NOMO-1 treated with dmso at 0.1 percent for 144 hours (cell line): ENCODE measurements at regions not wholly inside any gene's neighbourhood (a gene's known extent, or its start where the extent isn't known, plus 50 kb on each side); places are given as distances from the start of the nearest gene placed in this dataset.

Source experiments
- DNase-seq: peaks from one replicate; lab custom pipeline; 2025; ENCODE audit not compliant: unreplicated experiment; lab: John Stamatoyannopoulos, UW

DNA sequence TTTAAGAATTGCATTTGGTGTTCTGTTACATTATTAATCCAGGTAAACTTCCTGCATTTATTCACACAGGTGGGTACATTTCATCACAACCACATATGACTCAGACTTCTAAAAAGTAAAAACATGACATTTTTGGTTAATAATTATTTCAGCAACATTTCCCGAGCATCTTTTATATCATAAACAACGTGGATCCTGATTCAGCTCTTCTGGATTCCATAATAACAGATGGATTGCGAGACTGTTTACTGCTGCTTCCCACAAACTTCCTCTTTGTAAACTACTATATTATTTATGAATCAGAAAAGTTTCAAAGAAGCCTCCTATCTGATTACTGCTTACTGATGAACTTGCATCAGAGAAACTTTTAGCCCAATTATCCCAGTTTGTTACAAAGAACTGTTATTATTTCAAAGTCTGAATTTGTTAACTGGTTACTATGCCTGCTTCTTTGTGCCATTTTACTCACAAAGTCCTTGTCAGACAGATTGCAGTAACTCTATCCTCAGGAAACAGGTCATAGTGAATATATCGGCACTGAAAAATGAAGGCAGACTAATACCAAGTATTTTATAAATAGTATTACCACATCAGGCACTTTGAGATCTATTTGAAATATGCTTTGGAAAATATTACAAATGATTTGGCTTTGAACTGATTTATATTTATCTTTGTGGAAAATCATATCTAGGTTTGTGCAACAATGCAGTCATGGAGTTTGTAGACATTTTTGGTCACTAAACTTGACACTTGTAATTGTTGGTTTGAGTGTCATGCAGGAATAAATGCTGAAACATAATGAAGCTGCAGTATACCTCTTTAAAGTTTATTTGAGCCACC is 511.6 kb downstream of the PLCL1 start:
- no peak for DNase-seq

- DNase-seq: peak; percentile 44
Observed at GRCh38 chr2:198314559-198315153, 510.3 kb downstream of the PLCL1 start.

- DNase-seq: no peak
Observed at GRCh38 chr2:198312596-198313483, 508.4 kb downstream of the PLCL1 start.

DNA sequence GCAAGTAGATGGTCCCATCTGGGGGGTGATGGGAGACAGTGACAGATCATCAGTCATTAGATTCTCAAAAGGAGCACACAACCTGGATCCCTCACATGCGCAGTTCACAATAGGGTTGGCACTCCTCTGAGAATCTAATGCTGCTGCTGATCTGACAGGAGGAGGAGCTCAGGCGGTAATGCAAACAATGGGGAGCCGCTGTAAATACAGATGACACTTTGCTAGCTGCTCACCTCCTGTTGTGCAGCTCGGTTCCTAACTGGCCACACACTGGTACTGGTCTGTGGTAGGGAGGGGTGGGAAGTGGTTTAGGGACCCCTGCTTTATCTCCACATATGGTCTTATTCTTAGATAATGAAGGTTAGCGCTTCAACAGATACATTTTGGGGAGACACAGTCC is 506.6 kb downstream of the PLCL1 start:
- no peak for DNase-seq

DNA sequence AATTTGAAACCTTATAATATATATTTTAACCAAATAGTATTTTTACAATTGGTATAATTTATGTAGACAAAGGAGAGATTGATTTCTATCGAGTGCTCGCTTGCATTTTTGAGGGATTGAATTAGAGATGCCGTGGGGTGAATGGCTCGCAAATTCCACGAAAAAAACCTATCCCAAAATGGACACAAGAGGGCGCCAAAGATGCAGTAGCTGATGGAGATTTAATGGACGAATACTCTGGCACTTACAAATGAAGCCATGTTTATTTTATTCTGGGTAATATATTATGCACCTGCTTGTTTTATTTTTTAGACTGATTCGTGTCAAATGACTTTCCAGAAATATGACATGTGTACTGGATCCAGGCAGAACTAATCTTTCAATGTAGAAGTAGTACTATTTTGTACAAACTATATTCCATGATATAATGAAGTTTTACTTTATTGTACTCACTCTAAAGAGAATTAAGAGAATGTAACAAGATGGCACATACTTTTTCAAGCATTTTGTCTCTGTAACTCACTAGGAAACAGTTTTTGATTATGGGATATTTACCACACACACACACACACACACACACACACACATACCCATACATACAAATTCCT is 505.4 kb downstream of the PLCL1 start:
- no peak for DNase-seq

DNA sequence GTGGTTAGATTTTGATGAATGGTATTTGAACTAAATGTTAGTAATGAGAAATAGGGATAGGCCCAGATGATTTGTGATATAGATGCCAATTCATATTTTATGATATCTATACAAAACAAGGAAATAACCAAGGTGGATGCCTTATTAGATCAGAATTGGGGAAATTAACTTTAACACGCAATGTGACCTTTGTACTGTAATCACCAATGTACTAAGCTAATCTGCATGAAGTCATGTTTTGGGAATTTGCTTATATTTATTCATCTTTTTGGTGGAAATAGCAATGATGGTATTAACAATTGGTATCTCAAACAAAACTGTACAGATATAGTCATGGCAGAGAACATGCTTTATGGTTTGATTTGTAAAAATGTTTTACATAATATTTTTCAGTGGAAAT is 504.7 kb downstream of the PLCL1 start:
- no peak for DNase-seq

GRCh38 chr2:198308368-198308767 is 504.0 kb downstream of the PLCL1 start:
- no peak for DNase-seq

- DNase-seq: no peak
Observed at GRCh38 chr2:198307093-198307492, 502.7 kb downstream of the PLCL1 start.

DNA sequence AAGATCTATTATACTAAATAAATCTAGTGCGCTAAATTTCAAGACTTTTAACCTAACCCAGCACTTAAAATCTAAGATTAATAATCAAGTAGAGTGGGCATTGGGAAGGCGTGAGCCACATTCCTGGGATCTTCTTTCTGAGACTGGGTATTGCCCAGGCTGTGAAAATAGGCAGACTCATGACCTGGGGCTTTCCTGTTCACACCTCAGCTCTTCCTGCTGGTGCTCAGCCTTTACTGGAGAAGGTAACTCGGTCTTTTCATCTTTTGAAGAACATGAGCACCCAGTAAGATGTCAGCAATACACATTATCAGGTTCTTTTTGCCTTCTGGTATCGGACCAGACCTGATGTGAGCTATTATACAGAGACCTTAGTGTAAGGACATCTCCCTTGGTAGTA is 500.5 kb downstream of the PLCL1 start:
- DNase-seq: no peak

- DNase-seq: no peak
Observed at GRCh38 chr2:198297350-198297749, 493.0 kb downstream of the PLCL1 start.

- DNase-seq: no peak
Observed at GRCh38 chr2:198296665-198297308, 492.4 kb downstream of the PLCL1 start.

DNA sequence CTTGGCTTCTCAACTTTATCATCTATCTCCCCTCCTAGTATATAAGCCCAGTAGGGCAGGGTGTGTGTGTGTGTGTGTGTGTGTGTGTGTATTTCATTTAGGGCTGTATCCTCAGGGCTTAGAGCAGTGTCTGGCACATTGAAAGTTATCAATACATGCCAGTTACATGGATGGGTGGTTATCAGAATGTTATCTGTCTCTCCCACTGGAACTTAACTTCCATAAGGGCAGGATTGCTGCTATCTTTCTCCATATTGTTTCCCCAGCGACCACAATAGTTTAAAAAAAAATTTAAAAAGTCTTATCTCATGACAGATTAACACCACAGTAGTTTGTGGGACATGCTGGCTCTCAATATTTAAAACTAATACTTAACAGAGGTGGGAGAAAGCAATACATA is 488.9 kb downstream of the PLCL1 start:
- no peak for DNase-seq

GRCh38 chr2:198289811-198290210 is 485.4 kb downstream of the PLCL1 start:
- no peak for DNase-seq

GRCh38 chr2:198287706-198288105 is 483.3 kb downstream of the PLCL1 start:
- DNase-seq: no peak

DNA sequence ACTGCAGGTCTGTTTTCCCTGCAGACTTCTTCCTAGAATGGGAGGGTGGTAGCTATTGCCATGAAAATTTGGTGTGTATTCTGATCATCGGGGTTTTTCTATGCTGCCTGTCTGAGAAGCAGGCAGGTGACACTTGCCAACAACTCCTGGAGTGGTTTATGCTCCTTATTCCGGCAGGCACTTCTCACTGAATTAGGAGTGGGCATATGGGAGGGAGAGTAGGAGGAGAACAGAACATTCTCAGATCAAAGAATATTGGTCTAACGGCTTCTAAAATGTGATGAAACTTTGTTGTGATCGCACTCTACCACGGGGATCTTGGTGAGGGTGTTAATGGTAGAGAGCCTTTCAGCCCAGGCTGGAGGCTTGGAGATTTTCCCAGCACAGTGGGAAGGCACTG is 480.8 kb downstream of the PLCL1 start:
- no peak for DNase-seq

DNA sequence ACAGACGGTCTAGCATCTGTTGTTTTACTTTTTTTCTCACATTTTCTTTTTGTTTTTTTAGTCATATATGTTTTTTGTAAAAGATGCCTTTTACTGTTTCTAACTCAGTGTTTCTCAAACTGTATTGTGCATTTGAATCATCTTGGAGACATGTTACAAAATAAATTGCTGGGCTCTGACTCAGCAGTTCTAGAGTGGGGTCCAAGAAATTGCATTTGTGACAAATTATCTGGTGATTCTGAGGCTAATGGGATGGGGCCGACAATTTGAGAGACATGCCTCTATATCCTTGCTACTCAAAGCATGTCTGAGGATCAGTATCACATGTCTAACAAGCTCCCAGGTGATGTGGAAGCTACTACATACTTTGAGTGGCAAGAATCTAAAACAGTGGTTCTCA is 478.8 kb downstream of the PLCL1 start:
- no peak for DNase-seq

GRCh38 chr2:198282061-198282460 is 477.7 kb downstream of the PLCL1 start:
- DNase-seq: no peak

- no peak for DNase-seq
Observed at GRCh38 chr2:198280145-198280544, 475.8 kb downstream of the PLCL1 start.

- no peak for DNase-seq
Observed at GRCh38 chr2:198279026-198279425, 474.6 kb downstream of the PLCL1 start.

GRCh38 chr2:198277181-198277580 is 472.8 kb downstream of the PLCL1 start:
- DNase-seq: no peak

GRCh38 chr2:198273660-198274059 is 469.3 kb downstream of the PLCL1 start:
- DNase-seq: no peak
